Ovary (tissue), 7 donors: ENCODE measurements at regions not wholly inside any gene's neighbourhood (a gene's known extent, or its start where the extent isn't known, plus 50 kb on each side); places are given as distances from the start of the nearest gene placed in this dataset.

ENCODE experiments used
- DNase-seq, 5 donors: peaks; one replicate each; pipeline ENCODE4 v3.0.0-alpha.2; 2019 to 2020
- H3K27ac ChIP-seq, 2 donors: fragments of 200-600 bp; one replicate each; pipeline versions ENCODE4 v1.5.1 to v1.8.0; 2019 to 2022
- H3K27me3 ChIP-seq: fragments of 200-600 bp; one replicate; pipeline ENCODE4 v1.8.0; 2022
- H3K36me3 ChIP-seq: fragments of 200-600 bp; sonication (generic); one replicate; pipeline ENCODE4 v1.5.1; 2019
- H3K4me1 ChIP-seq: one replicate; pipeline ENCODE4 v1.8.1; 2013; ENCODE audit warnings: mild to moderate bottlenecking, moderate library complexity; ENCODE audit not compliant: insufficient read depth
- H3K4me3 ChIP-seq: fragments of 200-600 bp; sonication (generic); one replicate; pipeline ENCODE4 v1.5.1; 2017
- H3K9me3 ChIP-seq, 2 donors: fragments of 200-600 bp in 1 of 2; sonication (generic) in 1 of 2; one replicate each; pipeline versions ENCODE4 v1.5.1 to v1.8.1; 2013 to 2019; ENCODE audit warnings: mild to moderate bottlenecking in 1 of 2, moderate library complexity in 1 of 2
- EP300 ChIP-seq: sonication (generic); formaldehyde crosslinking; IDR thresholded peaks from one replicate; pipeline ENCODE4 v1.6.1; 2017; ENCODE audit warnings: antibody characterized with exemption
- POLR2A ChIP-seq: fragments of 450-650 bp; IDR thresholded peaks from one replicate; pipeline ENCODE4 v1.6.1; 2017; ENCODE audit warnings: antibody characterized with exemption, mild to moderate bottlenecking, moderate library complexity
- WGBS, 3 donors: extraction: QIAGEN DNeasy Blood & Tissue Kit in 1 of 3; methylation state at CpG; one replicate each; pipeline versions ENCODE4 v1.1.5 to v1.1.7; 2013 to 2017; 5-methylcytosine and 5-hydroxymethylcytosine counted together
- intact Hi-C, 4 donors: fragments of 100-400 bp; cut with DNase I; formaldehyde crosslinking; loops; one replicate each; pipeline versions ENCODE4 v1.11.0 to v1.15.1; 2022 to 2023
- TF ChIP-seq, protein P1 (sequence below), 3 donors: fragments of 450-650 bp in 2 of 3; fragments of 200-600 bp in 1 of 3; IDR thresholded peaks; one replicate each; pipeline versions ENCODE4 v1.5.1 to v1.8.0; 2016 to 2022; ENCODE audit warnings: antibody characterized with exemption in 3 of 3, mild to moderate bottlenecking in 1 of 3
- donor health status: DM: no; HTN: no; CAD: no; lungs with moderate emphysema.
- donor health status: DM: no; HTN: no; CAD: no.
- donor health status: Bipolar disorder and iron deficiency.
- donor health status: DM: no; HTN: no; CAD: no.
- donor health status: DM: yes; HTN: yes; CAD: no.

DNA sequence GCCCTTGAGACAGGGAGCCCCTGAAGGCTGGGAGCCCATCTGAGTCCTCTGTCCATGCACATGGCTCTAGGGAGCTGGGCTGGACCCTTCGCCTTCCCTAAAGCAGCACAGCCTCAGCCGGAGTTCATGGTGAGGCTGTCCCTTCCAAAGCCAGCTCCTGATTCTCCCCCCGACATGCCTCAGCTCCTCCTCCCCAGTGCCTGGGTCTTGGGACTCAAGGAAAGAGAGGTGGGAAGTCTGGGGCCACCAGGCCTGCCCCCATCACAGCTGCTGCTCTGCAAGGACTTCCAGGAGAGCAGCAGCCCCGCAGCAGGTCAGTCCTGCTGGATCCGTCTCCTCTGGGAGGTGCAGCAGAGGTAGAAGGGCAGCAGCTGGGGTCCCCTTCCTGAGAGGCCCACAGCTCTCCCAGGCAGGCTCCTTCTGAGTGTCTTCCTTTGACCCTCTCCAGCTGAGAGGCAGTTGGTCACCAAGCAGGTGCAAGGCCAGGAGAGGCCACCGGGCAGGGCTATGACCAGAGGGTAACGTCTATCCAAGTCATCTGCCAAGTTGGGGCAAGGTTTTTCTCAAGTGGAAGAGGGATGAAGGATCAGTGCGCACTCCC is 90.5 kb downstream of the ADRA2C start:
- Histone ChIP-seq H3K36me3 (no peaks in the 10 kb centered on the region), H3K4me3 (no peak overlapping the region), H3K9me3 (no peaks in the 10 kb centered on the region), H3K27me3 (no peaks in the 10 kb centered on the region), H3K27ac (no peak overlapping the region), H3K4me1 (no peaks in the 10 kb centered on the region)
- intact Hi-C loops: no loop called here
- DNase-seq: no peak
- TF ChIP-seq EP300 (no peak), POLR2A (no peak)
- TF ChIP-seq, protein P1, sequence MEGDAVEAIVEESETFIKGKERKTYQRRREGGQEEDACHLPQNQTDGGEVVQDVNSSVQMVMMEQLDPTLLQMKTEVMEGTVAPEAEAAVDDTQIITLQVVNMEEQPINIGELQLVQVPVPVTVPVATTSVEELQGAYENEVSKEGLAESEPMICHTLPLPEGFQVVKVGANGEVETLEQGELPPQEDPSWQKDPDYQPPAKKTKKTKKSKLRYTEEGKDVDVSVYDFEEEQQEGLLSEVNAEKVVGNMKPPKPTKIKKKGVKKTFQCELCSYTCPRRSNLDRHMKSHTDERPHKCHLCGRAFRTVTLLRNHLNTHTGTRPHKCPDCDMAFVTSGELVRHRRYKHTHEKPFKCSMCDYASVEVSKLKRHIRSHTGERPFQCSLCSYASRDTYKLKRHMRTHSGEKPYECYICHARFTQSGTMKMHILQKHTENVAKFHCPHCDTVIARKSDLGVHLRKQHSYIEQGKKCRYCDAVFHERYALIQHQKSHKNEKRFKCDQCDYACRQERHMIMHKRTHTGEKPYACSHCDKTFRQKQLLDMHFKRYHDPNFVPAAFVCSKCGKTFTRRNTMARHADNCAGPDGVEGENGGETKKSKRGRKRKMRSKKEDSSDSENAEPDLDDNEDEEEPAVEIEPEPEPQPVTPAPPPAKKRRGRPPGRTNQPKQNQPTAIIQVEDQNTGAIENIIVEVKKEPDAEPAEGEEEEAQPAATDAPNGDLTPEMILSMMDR (IDR thresholded peaks at IDR 0.05): no peak
- 38 to 49% (median 41%) methylated on average over 7 to 8 of the region's 8 CpGs for WGBS, 3 donors

DNA sequence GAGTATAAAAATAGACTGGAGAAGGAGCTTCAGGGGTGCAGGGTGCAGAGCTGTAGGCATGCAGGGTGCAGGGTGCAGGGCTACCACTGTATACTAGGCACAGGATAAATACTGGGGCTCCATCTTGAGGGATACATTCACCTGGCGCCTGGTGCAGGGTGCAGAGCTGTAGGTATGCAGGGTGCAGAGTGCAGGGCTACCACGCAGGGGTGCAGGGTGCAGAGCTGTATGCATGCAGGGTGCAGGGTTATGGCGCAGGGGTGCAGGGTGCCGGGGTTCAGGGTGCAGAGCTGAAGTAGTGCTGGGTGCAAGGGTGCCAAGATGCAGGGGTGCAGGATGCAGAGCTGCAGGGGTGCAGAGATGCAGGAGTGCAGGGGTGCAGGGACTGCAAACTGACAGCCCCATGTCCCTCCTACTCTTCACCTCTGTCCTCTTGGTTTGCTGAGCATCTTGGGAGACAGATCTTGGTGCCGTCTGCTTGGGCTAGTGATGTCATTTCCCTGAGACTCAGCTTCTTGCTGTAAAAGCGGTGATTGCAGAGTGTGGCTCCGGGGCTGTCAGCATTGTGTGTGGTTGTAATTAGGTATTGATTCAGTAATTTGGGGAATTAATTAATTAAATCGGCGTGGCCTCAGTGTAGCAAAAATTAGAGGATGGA is 91.2 kb downstream of the ADRA2C start:
- intact Hi-C loops: no loop called here
- Histone ChIP-seq H3K27me3 (no peaks in the 10 kb centered on the region), H3K4me1 (no peaks in the 10 kb centered on the region), H3K36me3 (no peaks in the 10 kb centered on the region), H3K27ac (no peak overlapping the region), H3K4me3 (no peak overlapping the region), H3K9me3 (no peaks in the 10 kb centered on the region)
- WGBS, 3 donors: 54 to 61% (median 59%) methylated on average over 9 of the region's 9 CpGs
- DNase-seq: no peak
- TF ChIP-seq POLR2A: no peak
- TF ChIP-seq, protein P1 (IDR thresholded peaks at IDR 0.05): no peak
- no peak for TF ChIP-seq EP300

DNA sequence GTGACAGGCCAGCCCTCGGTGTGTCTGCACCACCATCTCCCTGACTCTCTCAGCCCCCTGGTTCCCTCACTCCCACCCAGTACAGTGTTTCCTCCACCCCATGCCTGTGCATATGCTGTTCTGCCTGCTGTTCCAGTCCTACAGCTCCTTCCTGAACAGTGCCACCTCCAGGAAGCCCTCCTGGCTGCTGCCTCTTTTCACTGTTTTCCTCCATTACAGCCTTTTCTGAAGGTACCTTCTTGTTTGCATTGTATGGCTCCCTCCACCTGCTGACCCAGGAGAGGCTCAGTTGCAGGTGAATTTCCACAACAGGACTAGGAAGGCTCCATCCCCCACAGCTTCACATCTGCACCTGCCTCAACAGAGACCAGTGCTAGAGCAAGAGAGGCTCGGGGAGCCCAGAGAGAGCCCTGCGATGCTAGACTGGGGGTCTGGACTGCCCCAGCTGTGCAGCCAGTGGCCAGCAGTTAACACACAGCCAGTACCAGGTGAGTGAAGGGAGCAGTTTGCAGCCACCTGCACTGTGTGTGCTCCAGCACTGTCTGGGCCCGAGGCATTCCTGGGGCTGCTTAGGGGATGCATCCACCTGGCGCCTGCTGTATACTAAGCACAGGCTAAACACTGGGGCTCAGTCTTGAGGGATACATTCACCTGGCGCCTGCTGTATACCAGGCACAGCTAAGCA is 92.0 kb downstream of the ADRA2C start:
- Histone ChIP-seq H3K36me3 (no peaks in the 10 kb centered on the region), H3K4me3 (no peak overlapping the region), H3K9me3 (no peaks in the 10 kb centered on the region), H3K27ac (no peak overlapping the region), H3K4me1 (no peaks in the 10 kb centered on the region), H3K27me3 (no peaks in the 10 kb centered on the region)
- no peak for DNase-seq
- WGBS, 3 donors: 52 to 66% (median 59%) methylated on average over 6 of the region's 6 CpGs
- TF ChIP-seq, protein P1 (IDR thresholded peaks at IDR 0.05): no peak
- TF ChIP-seq EP300: no peak
- TF ChIP-seq POLR2A: no peak
- intact Hi-C loops: no loop called here

DNA sequence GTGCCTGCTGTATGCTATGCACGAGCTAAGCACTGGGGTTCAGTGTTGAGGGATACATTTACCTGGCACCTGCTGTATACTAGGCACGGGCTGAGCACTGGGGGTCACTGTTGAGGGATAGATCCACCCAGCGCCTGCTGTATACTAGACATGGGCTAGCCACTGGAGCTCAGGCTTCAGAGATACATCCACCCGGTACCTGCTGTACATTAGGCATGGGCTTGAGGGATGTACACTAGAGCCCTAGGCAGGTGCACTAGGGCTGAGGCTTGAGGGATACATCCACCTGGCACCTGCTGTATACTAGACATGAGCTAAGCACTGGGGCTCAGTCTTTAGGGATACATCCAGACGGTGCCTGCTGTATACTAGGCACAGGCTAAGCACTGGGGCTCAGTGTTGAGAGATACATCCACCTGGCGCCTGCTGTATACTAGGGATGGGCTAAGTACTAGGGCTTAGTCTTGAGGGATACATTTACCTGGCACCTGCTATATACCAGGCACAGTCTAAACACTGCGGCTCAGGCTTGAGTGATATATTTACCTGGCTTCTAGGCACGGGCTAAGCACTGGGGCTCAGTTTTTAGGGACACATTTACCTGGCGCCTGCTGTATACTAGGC is 92.7 kb downstream of the ADRA2C start:
- H3K27ac ChIP-seq: no peak overlapping the region
- H3K9me3 ChIP-seq: no peaks in the 10 kb centered on the region
- H3K36me3 ChIP-seq: no peaks in the 10 kb centered on the region
- DNase-seq: no peak
- no peaks in the 10 kb centered on the region for H3K27me3 ChIP-seq
- H3K4me3 ChIP-seq: no peak overlapping the region
- TF ChIP-seq, protein P1 (IDR thresholded peaks at IDR 0.05): no peak
- no peak for TF ChIP-seq POLR2A
- TF ChIP-seq EP300: no peak
- WGBS, 3 donors: 70 to 81% (median 75%) methylated on average over 9 of the region's 9 CpGs
- H3K4me1 ChIP-seq: no peaks in the 10 kb centered on the region
- intact Hi-C loops: no loop called here
